Heart right ventricle (tissue), 16 donors: ENCODE measurements at regions not wholly inside any gene's neighbourhood (a gene's known extent, or its start where the extent isn't known, plus 50 kb on each side); places are given as distances from the start of the nearest gene placed in this dataset.

Source experiments
- ATAC-seq, 8 donors: fragments of 200-7000 bp; cut with Tn5 transposase; one replicate each; pipeline ENCODE4 v1.9.1; 2020; ENCODE audit warnings: mild to moderate bottlenecking in 8 of 8, moderate library complexity in 8 of 8, moderate number of reproducible peaks in 1 of 8
- DNase-seq, 2 donors: peaks; one replicate each; pipeline ENCODE4 v3.0.0-alpha.2; 2020
- H3K27ac ChIP-seq, 10 donors: fragments of 200-600 bp; sonication (generic) in 2 of 10; one replicate each; pipeline versions ENCODE4 v1.5.0 to v1.8.0; 2020 to 2022; ENCODE audit warnings: mild to moderate bottlenecking in 3 of 10
- H3K27me3 ChIP-seq, 7 donors: fragments of 200-600 bp; one replicate each; pipeline ENCODE4 v1.8.0; 2021 to 2022; ENCODE audit warnings: mild to moderate bottlenecking in 2 of 7
- H3K36me3 ChIP-seq, 9 donors: fragments of 200-600 bp; sonication (generic) in 1 of 9; one replicate each; pipeline versions ENCODE4 v1.5.0 to v1.8.0; 2020 to 2022; ENCODE audit warnings: mild to moderate bottlenecking in 2 of 9
- H3K4me1 ChIP-seq, 9 donors: fragments of 200-600 bp; sonication (generic) in 1 of 9; one replicate each; pipeline versions ENCODE4 v1.5.0 to v1.8.0; 2020 to 2022; ENCODE audit warnings: mild to moderate bottlenecking in 4 of 9
- H3K4me3 ChIP-seq, 10 donors: fragments of 200-600 bp; sonication (generic) in 2 of 10; one replicate each; pipeline versions ENCODE4 v1.5.0 to v1.8.0; 2020 to 2022; ENCODE audit warnings: mild to moderate bottlenecking in 7 of 10, moderate library complexity in 2 of 10
- H3K9me3 ChIP-seq, 11 donors: fragments of 200-600 bp in 10 of 11; sonication (generic) in 2 of 11; one replicate each; pipeline versions ENCODE4 v1.5.0 to v1.8.0; 2013 to 2022; ENCODE audit warnings: mild to moderate bottlenecking in 2 of 11, control low read depth in 1 of 11, moderate library complexity in 1 of 11
- CTCF ChIP-seq, 9 donors: fragments of 200-600 bp; sonication (generic) in 2 of 9; IDR thresholded peaks; one replicate each; pipeline versions ENCODE4 v1.5.0 to v1.8.0; 2021 to 2022; ENCODE audit warnings: antibody characterized with exemption in 9 of 9, mild to moderate bottlenecking in 5 of 9, moderate library complexity in 1 of 9
- WGBS, 2 donors: extraction: QIAGEN DNeasy Blood & Tissue Kit; methylation state at CpG; one replicate each; pipeline ENCODE4 v1.1.7; 2013; ENCODE audit warnings: inconsistent platforms in 1 of 2; 5-methylcytosine and 5-hydroxymethylcytosine counted together
- intact Hi-C, 10 donors: fragments of 100-400 bp; cut with DNase I; formaldehyde crosslinking; loops; one replicate each; pipeline versions ENCODE4 v1.11.1 to v1.14.2; 2022
- donor health status: Arrhythmogenic right ventricular cardiomyopathy.
- donor health status: ischemic (EF 13 %, LVEDD 7.1; RV severe dilation, severe dysfunction).
- donor health status: healthy with polysubstance abuse.
- donor health status: DM: no; HTN: yes; CAD: no.
- donor health status: DM: no; HTN: no; CAD: no.
- donor health status: ischemic (EF 25% LVEDD 6.9; RV normal size, moderate dysfunction).
- donor health status: ischemic (EF 25% LVEDD 5.7; RV mildly dilated, moderate dysfunction).
- donor health status: healthy.
- donor health status: DM: yes; HTN: yes; CAD: no.
- donor health status: Ischemic cardiomyopathy.
- donor health status: ischemic (EF 35%, LVEDD 5.7; RV mildly dilated, moderate dysfunction).
- donor health status: nonischemic (EF 11% LVEDD 7.7; RV severe dilation, severe dysfunction).
- donor health status: DM: yes; HTN: yes; CAD: no.
- donor health status: PGD.
- donor health status: ischemic (EF 29% LVEDD 5.4; RV normal size, mild dysfunction).
- donor health status: nonischemic (EF 23%, LVEDD 6.1; RV moderate dilation, normal function).

- intact Hi-C loops = no loop called here
Measured at GRCh38 chr7:45514944-45515343, 59.2 kb upstream of the ADCY1 start.

GRCh38 chr7:45515346-45515745 lies 58.8 kb upstream of the ADCY1 start:
- DNase-seq (no peak), ATAC-seq (no peak)
- Histone ChIP-seq H3K27me3 (no peaks in the 10 kb centered on the region), H3K9me3 (peaks cover 0 to 25% (median 11%) of the 10 kb centered on the region in 11 donors), H3K4me3 (no peak overlapping the region), H3K36me3 (no peaks in the 10 kb centered on the region), H3K27ac (no peak overlapping the region), H3K4me1 (peaks cover 0 to 4% (median 0%) of the 10 kb centered on the region in 9 donors)
- intact Hi-C loops = no loop called here
- TF ChIP-seq CTCF (IDR thresholded peaks at IDR 0.05) = no peak

More at GRCh38 chr7:45514944-45515343, 59.2 kb upstream of the ADCY1 start:
- Histone ChIP-seq H3K36me3 (no peaks in the 10 kb centered on the region), H3K9me3 (peaks cover 0 to 23% (median 11%) of the 10 kb centered on the region in 11 donors), H3K27ac (no peak overlapping the region), H3K4me1 (peaks cover 0 to 4% (median 0%) of the 10 kb centered on the region in 9 donors), H3K27me3 (no peaks in the 10 kb centered on the region), H3K4me3 (no peak overlapping the region)
- no peak for TF ChIP-seq CTCF (IDR thresholded peaks at IDR 0.05)
- DNase-seq = no peak
- no peak for ATAC-seq
- 77 to 78% methylated on average over 4 of the region's 4 CpGs for WGBS, 2 donors
